SK-N-SH treated with all-trans-retinoic acid at 6 μM for 48 hours (cell line): ENCODE measurements at regions not wholly inside any gene's neighbourhood (a gene's known extent, or its start where the extent isn't known, plus 50 kb on each side); places are given as distances from the start of the nearest gene placed in this dataset.

Source experiments
- ESRRG ChIP-seq: fragments of 250-450 bp; sonication (Bioruptor Pico); IDR thresholded peaks from 2 replicates; pipeline ENCODE4 v1.6.1; 2021; ENCODE audit warnings: mild to moderate bottlenecking
- GLIS3 ChIP-seq: fragments of 250-450 bp; sonication (Bioruptor Pico); IDR thresholded peaks from 2 replicates; pipeline ENCODE4 v1.5.0; 2020; ENCODE audit warnings: mild to moderate bottlenecking, moderate library complexity
- RARB ChIP-seq: fragments of 250-450 bp; sonication (Bioruptor Pico); IDR thresholded peaks from 2 replicates; pipeline ENCODE4 v1.8.0; 2021; ENCODE audit warnings: mild to moderate bottlenecking, moderate library complexity
- ZFP3 ChIP-seq: fragments of 250-450 bp; sonication (Bioruptor Pico); IDR thresholded peaks from 2 replicates; pipeline ENCODE4 v1.5.0; 2020; ENCODE audit warnings: mild to moderate bottlenecking, moderate library complexity
- ZFP30 ChIP-seq: fragments of 450-650 bp; formaldehyde crosslinking; IDR thresholded peaks from 2 replicates; pipeline ENCODE4 v1.5.0; 2022; ENCODE audit warnings: mild to moderate bottlenecking, moderate library complexity

DNA sequence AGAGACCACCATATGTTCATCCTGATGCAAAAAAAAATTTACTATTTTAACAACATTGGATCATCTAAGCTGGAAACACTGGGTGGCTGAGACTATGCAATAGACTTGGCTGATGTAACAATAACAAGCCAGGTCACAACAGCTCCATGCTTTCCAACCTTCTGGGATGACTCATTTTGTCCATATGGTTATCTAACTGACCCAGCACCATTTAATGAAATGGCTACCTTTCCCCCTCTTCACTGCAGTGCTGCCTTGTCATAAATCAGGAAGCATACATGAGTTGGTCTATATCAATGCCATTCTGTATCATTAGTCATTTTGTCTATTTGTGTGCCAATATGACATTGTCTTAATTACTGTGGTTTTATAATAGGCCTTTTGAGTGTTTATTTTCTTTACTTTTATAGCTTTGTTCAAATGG lies 217.6 kb upstream of the KCNJ16 start:
- TF ChIP-seq ESRRG (CRISPR knock-in tag) (no peak), RARB (no peak), ZFP30 (no peak), GLIS3 (CRISPR knock-in tag) (no peak), ZFP3 (CRISPR knock-in tag) (no peak)
